Liver (tissue), 8 donors: ENCODE measurements at regions not wholly inside any gene's neighbourhood (a gene's known extent, or its start where the extent isn't known, plus 50 kb on each side); places are given as distances from the start of the nearest gene placed in this dataset.

Experiments
- DNase-seq: peaks from one replicate; pipeline ENCODE4 v3.0.0-alpha.2; 2017; ENCODE audit warnings: low spot score
- H3K27ac ChIP-seq, 2 donors: one replicate each; pipeline ENCODE4 v1.7.0; 2013; ENCODE audit warnings: inconsistent platforms in 2 of 2, low read length in 2 of 2, control low read depth in 1 of 2, low read depth in 1 of 2, mild to moderate bottlenecking in 1 of 2
- H3K27me3 ChIP-seq, 4 donors: one replicate each; pipeline versions ENCODE4 v1.6.1 to v1.7.0; 2013; ENCODE audit warnings: low read length in 3 of 4, inconsistent platforms in 1 of 4, mild to moderate bottlenecking in 1 of 4, moderate library complexity in 1 of 4; ENCODE audit not compliant: control insufficient read depth in 4 of 4, insufficient read depth in 4 of 4
- H3K36me3 ChIP-seq, 4 donors: one replicate each; pipeline versions ENCODE4 v1.6.1 to v1.7.0; 2013; ENCODE audit warnings: low read length in 3 of 4, mild to moderate bottlenecking in 3 of 4, low read depth in 1 of 4, moderate library complexity in 1 of 4; ENCODE audit not compliant: control insufficient read depth in 4 of 4, insufficient read depth in 3 of 4
- H3K4me1 ChIP-seq, 4 donors: one replicate each; pipeline versions ENCODE4 v1.6.1 to v1.7.0; 2013; ENCODE audit warnings: low read length in 3 of 4, mild to moderate bottlenecking in 3 of 4, moderate library complexity in 1 of 4; ENCODE audit not compliant: control insufficient read depth in 4 of 4, insufficient read depth in 4 of 4
- H3K4me3 ChIP-seq, 3 donors: one replicate each; pipeline versions ENCODE4 v1.6.1 to v1.7.0; 2013; ENCODE audit warnings: low read length in 3 of 3, control low read depth in 1 of 3, low read depth in 1 of 3, mild to moderate bottlenecking in 1 of 3
- H3K9ac ChIP-seq, 2 donors: one replicate each; pipeline ENCODE4 v1.7.0; 2013; ENCODE audit warnings: low read length in 2 of 2, mild to moderate bottlenecking in 2 of 2, moderate library complexity in 2 of 2, control low read depth in 1 of 2, low read depth in 1 of 2
- H3K9me3 ChIP-seq, 4 donors: one replicate each; pipeline versions ENCODE4 v1.6.1 to v1.7.0; 2013; ENCODE audit warnings: low read length in 3 of 4; ENCODE audit not compliant: control insufficient read depth in 4 of 4
- ATF3 ChIP-seq: IDR thresholded peaks from 2 replicates; pipeline ENCODE4 v1.6.1; 2016; ENCODE audit warnings: antibody characterized with exemption
- EGR1 ChIP-seq, 2 donors: IDR thresholded peaks; 2 replicates each; pipeline ENCODE4 v1.6.1; 2016 to 2018; ENCODE audit warnings: antibody characterized with exemption in 2 of 2, low read depth in 2 of 2
- FOXA1 ChIP-seq: IDR thresholded peaks from 2 replicates; pipeline ENCODE4 v1.6.1; 2016; ENCODE audit warnings: antibody characterized with exemption
- GABPA ChIP-seq, 2 donors: IDR thresholded peaks in 1 of 2; conservative IDR thresholded peaks in 1 of 2; 2 replicates each; pipeline ENCODE4 v1.6.1; 2016; ENCODE audit warnings: antibody characterized with exemption in 2 of 2, mild to moderate bottlenecking in 1 of 2, moderate library complexity in 1 of 2
- HNF4G ChIP-seq: IDR thresholded peaks from 2 replicates; pipeline ENCODE4 v1.6.1; 2016; ENCODE audit warnings: antibody characterized with exemption
- JUND ChIP-seq, 2 donors: IDR thresholded peaks; 2 replicates each; pipeline ENCODE4 v1.6.1; 2016; ENCODE audit warnings: antibody characterized with exemption in 2 of 2
- NR2F2 ChIP-seq: IDR thresholded peaks from 2 replicates; pipeline ENCODE4 v1.6.1; 2016; ENCODE audit warnings: antibody characterized with exemption
- RAD21 ChIP-seq, 2 donors: IDR thresholded peaks; 2 replicates each; pipeline ENCODE4 v1.6.1; 2016; ENCODE audit warnings: antibody characterized with exemption in 2 of 2, mild to moderate bottlenecking in 2 of 2
- REST ChIP-seq: IDR thresholded peaks from 2 replicates; pipeline ENCODE4 v1.6.1; 2016; ENCODE audit warnings: antibody characterized with exemption, mild to moderate bottlenecking
- RXRA ChIP-seq, 2 donors: IDR thresholded peaks; 2 replicates each; pipeline ENCODE4 v1.6.1; 2017 to 2018; ENCODE audit warnings: antibody characterized with exemption in 2 of 2, mild to moderate bottlenecking in 1 of 2
- TAF1 ChIP-seq: conservative IDR thresholded peaks from 2 replicates; pipeline ENCODE4 v1.6.1; 2016; ENCODE audit warnings: antibody characterized with exemption, mild to moderate bottlenecking
- YY1 ChIP-seq: IDR thresholded peaks from 2 replicates; pipeline ENCODE4 v1.6.1; 2016; ENCODE audit warnings: antibody characterized with exemption, mild to moderate bottlenecking
- ZBTB33 ChIP-seq: IDR thresholded peaks from 2 replicates; pipeline ENCODE4 v1.6.1; 2016; ENCODE audit warnings: antibody characterized with exemption
- WGBS: extraction: QIAGEN DNeasy Blood & Tissue Kit; methylation state at CpG from one replicate; pipeline ENCODE4 v1.1.7; 2013; 5-methylcytosine and 5-hydroxymethylcytosine counted together
- TF ChIP-seq, protein P1 (sequence below): IDR thresholded peaks from 2 replicates; pipeline ENCODE4 v1.6.1; 2016; ENCODE audit warnings: antibody characterized with exemption
- TF ChIP-seq, protein P2 (sequence below): fragments of 150-350 bp; IDR thresholded peaks from 2 replicates; pipeline ENCODE4 v1.5.1; 2017; ENCODE audit warnings: improper control_type of control experiment, low read depth, low read length; ENCODE audit not compliant: missing input control
- donor health status: healthy.
- donor health status: healthy.
- donor health status: healthy.
- donor health status: healthy.
- donor health status: healthy.

GRCh38 chr5:36755920-36756488, 120.6 kb upstream of the NIPBL start:
- H3K4me1 ChIP-seq, result no peaks in the 10 kb centered on the region
- H3K27me3 ChIP-seq, result no peaks in the 10 kb centered on the region
- H3K4me3 ChIP-seq, result no peak overlapping the region
- 86% methylated on average over 1 of the region's 1 CpG for WGBS
- no peaks in the 10 kb centered on the region for H3K36me3 ChIP-seq
- H3K27ac ChIP-seq, result no peak overlapping the region
- no peak for DNase-seq
- TF ChIP-seq, protein P1, sequence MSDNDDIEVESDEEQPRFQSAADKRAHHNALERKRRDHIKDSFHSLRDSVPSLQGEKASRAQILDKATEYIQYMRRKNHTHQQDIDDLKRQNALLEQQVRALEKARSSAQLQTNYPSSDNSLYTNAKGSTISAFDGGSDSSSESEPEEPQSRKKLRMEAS, result no peak
- no peak for TF ChIP-seq EGR1 (IDR thresholded peaks at IDR 0.05; ENCODE audit: low read depth in 2 of 2)
- no peak for TF ChIP-seq TAF1
- TF ChIP-seq JUND (IDR thresholded peaks at IDR 0.05), result no peak
- TF ChIP-seq FOXA1, result no peak
- TF ChIP-seq ATF3, result no peak
- TF ChIP-seq, protein P2, sequence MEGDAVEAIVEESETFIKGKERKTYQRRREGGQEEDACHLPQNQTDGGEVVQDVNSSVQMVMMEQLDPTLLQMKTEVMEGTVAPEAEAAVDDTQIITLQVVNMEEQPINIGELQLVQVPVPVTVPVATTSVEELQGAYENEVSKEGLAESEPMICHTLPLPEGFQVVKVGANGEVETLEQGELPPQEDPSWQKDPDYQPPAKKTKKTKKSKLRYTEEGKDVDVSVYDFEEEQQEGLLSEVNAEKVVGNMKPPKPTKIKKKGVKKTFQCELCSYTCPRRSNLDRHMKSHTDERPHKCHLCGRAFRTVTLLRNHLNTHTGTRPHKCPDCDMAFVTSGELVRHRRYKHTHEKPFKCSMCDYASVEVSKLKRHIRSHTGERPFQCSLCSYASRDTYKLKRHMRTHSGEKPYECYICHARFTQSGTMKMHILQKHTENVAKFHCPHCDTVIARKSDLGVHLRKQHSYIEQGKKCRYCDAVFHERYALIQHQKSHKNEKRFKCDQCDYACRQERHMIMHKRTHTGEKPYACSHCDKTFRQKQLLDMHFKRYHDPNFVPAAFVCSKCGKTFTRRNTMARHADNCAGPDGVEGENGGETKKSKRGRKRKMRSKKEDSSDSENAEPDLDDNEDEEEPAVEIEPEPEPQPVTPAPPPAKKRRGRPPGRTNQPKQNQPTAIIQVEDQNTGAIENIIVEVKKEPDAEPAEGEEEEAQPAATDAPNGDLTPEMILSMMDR, result no peak
- TF ChIP-seq NR2F2, result no peak
- TF ChIP-seq REST, result no peak
- no peak for TF ChIP-seq ZBTB33
- TF ChIP-seq RAD21 (IDR thresholded peaks at IDR 0.05), result no peak
- TF ChIP-seq YY1, result no peak
- TF ChIP-seq RXRA (IDR thresholded peaks at IDR 0.05), result no peak
- TF ChIP-seq HNF4G, result no peak
- TF ChIP-seq GABPA (IDR thresholded peaks at IDR 0.05 in 1 of 2, conservative IDR thresholded peaks at IDR 0.05 in 1 of 2), result no peak
- no peak overlapping the region for H3K9ac ChIP-seq
- H3K9me3 ChIP-seq, result no peaks in the 10 kb centered on the region

GRCh38 chr5:36756848-36757247, 119.7 kb upstream of the NIPBL start:
- DNase-seq, result no peak
- H3K4me1 ChIP-seq, result no peaks in the 10 kb centered on the region
- H3K27ac ChIP-seq, result no peak overlapping the region
- no peak overlapping the region for H3K9ac ChIP-seq
- 91% methylated on average over 2 of the region's 2 CpGs for WGBS
- no peak overlapping the region for H3K4me3 ChIP-seq
- H3K36me3 ChIP-seq, result no peaks in the 10 kb centered on the region
- TF ChIP-seq GABPA (IDR thresholded peaks at IDR 0.05 in 1 of 2, conservative IDR thresholded peaks at IDR 0.05 in 1 of 2), result no peak
- H3K9me3 ChIP-seq, result no peaks in the 10 kb centered on the region
- H3K27me3 ChIP-seq, result no peaks in the 10 kb centered on the region
